Skeletal muscle tissue (tissue), 3 donors: ENCODE measurements at regions not wholly inside any gene's neighbourhood (a gene's known extent, or its start where the extent isn't known, plus 50 kb on each side); places are given as distances from the start of the nearest gene placed in this dataset.

Experiments used
- H3K27ac ChIP-seq: one replicate; pipeline ENCODE4 v1.7.0; 2013; ENCODE audit warnings: mild to moderate bottlenecking, low read depth, low read length, inconsistent platforms
- H3K27me3 ChIP-seq, 3 donors: one replicate each; pipeline ENCODE4 v1.7.0; 2013; ENCODE audit warnings: low read length in 3 of 3; ENCODE audit not compliant: control insufficient read depth in 3 of 3, insufficient read depth in 3 of 3
- H3K36me3 ChIP-seq, 3 donors: one replicate each; pipeline ENCODE4 v1.7.0; 2013; ENCODE audit warnings: low read length in 3 of 3; ENCODE audit not compliant: control insufficient read depth in 3 of 3, insufficient read depth in 3 of 3
- H3K4me1 ChIP-seq, 3 donors: one replicate each; pipeline ENCODE4 v1.7.0; 2013; ENCODE audit warnings: low read length in 3 of 3, mild to moderate bottlenecking in 3 of 3; ENCODE audit not compliant: control insufficient read depth in 3 of 3, insufficient read depth in 3 of 3
- H3K4me3 ChIP-seq, 3 donors: one replicate each; pipeline ENCODE4 v1.7.0; 2013; ENCODE audit warnings: low read length in 3 of 3
- H3K9ac ChIP-seq, 3 donors: one replicate each; pipeline ENCODE4 v1.7.0; 2013; ENCODE audit warnings: low read length in 3 of 3, mild to moderate bottlenecking in 3 of 3, moderate library complexity in 2 of 3, low read depth in 1 of 3
- H3K9me3 ChIP-seq, 3 donors: one replicate each; pipeline ENCODE4 v1.7.0; 2013; ENCODE audit warnings: low read length in 3 of 3; ENCODE audit not compliant: control insufficient read depth in 3 of 3
- donor health status: Osteomylitis.

DNA sequence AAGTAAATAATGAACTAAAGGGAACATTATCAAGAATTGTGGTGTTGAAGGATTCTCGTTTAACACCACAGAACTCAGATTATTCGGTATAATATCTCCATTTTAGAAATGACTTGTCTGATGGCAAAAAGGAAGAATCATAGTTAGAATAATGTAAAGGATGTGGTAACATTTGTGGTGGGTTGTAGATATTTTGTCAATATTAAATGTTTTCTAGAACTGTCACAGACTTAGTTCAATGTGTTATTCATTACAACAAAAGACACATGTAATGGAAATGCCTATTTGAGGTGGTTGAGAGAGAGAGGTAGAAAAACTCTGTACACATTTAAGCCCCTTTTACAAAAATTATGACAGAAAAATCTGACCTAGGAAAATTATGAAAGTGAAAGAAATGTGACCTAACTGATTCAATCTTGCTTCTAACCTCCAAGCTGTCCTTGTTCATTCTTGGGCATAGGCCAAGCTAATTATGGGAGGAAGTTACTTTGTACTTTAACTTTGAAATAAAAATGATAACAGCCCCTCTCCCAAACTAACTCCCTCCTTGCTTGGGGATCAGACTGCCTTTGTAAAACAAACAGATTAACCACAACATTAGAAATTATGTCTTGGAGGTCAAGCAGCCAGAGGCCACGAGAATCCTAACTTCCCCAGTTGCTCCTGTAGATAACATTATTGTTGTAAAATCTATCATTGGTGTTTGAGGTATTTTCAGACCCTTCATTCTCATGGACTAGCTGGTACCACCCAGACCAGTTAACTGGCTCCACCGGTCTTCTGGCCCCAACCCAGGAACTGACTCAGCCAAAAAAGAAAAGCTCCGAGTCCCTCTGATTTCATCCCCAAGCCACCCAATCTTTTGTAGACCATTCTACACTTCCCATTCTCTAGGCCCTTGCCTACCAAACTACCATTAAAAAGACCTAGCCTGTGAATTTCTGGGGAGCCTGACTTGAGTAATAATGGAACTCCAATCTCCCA is 1287.8 kb upstream of the CDH8 start:
- no peak overlapping the region for H3K9ac ChIP-seq
- H3K27me3 ChIP-seq, result no peaks in the 10 kb centered on the region
- no peak overlapping the region for H3K27ac ChIP-seq
- H3K4me3 ChIP-seq, result no peak overlapping the region
- no peaks in the 10 kb centered on the region for H3K4me1 ChIP-seq
- H3K36me3 ChIP-seq, result no peaks in the 10 kb centered on the region
- no peaks in the 10 kb centered on the region for H3K9me3 ChIP-seq

- Histone ChIP-seq H3K36me3 (no peaks in the 10 kb centered on the region), H3K9ac (no peak overlapping the region), H3K27me3 (no peaks in the 10 kb centered on the region), H3K9me3 (no peaks in the 10 kb centered on the region), H3K4me1 (no peaks in the 10 kb centered on the region), H3K27ac (no peak overlapping the region), H3K4me3 (no peak overlapping the region)
These were observed 1286.8 kb upstream of the CDH8 start for GRCh38 chr16:63323055-63323454.

GRCh38 chr16:63315229-63315628 is 1279.0 kb upstream of the CDH8 start:
- no peaks in the 10 kb centered on the region for H3K4me1 ChIP-seq
- no peaks in the 10 kb centered on the region for H3K36me3 ChIP-seq
- no peaks in the 10 kb centered on the region for H3K27me3 ChIP-seq
- no peak overlapping the region for H3K4me3 ChIP-seq
- H3K27ac ChIP-seq, result no peak overlapping the region
- no peak overlapping the region for H3K9ac ChIP-seq
- H3K9me3 ChIP-seq, result no peaks in the 10 kb centered on the region

DNA sequence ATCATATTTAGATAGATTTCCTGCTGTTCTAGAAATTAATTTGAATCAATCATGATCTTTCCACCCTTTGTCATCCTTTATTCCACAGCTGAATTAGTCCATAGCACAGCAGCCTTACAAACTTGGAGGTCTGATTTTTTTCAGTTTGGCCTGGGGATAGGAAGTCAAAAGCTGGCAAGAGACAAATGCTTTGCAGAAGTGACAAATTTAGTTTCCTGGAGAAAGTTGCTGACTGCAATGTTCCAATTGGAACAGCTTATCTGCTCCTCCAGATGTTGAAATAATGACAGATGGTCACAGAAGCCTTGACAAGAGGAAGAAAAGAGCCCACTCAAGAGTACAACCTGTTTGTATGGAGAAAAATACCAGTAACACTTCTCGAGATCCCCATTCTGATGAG is 1276.1 kb upstream of the CDH8 start:
- H3K36me3 ChIP-seq, result no peaks in the 10 kb centered on the region
- no peaks in the 10 kb centered on the region for H3K9me3 ChIP-seq
- H3K27ac ChIP-seq, result no peak overlapping the region
- no peak overlapping the region for H3K4me3 ChIP-seq
- H3K9ac ChIP-seq, result no peak overlapping the region
- H3K27me3 ChIP-seq, result no peaks in the 10 kb centered on the region
- H3K4me1 ChIP-seq, result no peaks in the 10 kb centered on the region

GRCh38 chr16:63311313-63311712 is 1275.1 kb upstream of the CDH8 start:
- no peak overlapping the region for H3K4me3 ChIP-seq
- no peaks in the 10 kb centered on the region for H3K9me3 ChIP-seq
- H3K36me3 ChIP-seq, result no peaks in the 10 kb centered on the region
- no peak overlapping the region for H3K9ac ChIP-seq
- H3K4me1 ChIP-seq, result no peaks in the 10 kb centered on the region
- H3K27ac ChIP-seq, result no peak overlapping the region
- H3K27me3 ChIP-seq, result no peaks in the 10 kb centered on the region

GRCh38 chr16:63302811-63303210 is 1266.6 kb upstream of the CDH8 start:
- Histone ChIP-seq H3K36me3 (no peaks in the 10 kb centered on the region), H3K9ac (no peak overlapping the region), H3K4me1 (no peaks in the 10 kb centered on the region), H3K9me3 (no peaks in the 10 kb centered on the region), H3K27me3 (no peaks in the 10 kb centered on the region), H3K27ac (no peak overlapping the region), H3K4me3 (no peak overlapping the region)

GRCh38 chr16:63301349-63301748 is 1265.1 kb upstream of the CDH8 start:
- Histone ChIP-seq H3K9ac (no peak overlapping the region), H3K36me3 (no peaks in the 10 kb centered on the region), H3K27me3 (no peaks in the 10 kb centered on the region), H3K9me3 (no peaks in the 10 kb centered on the region), H3K27ac (no peak overlapping the region), H3K4me3 (no peak overlapping the region), H3K4me1 (no peaks in the 10 kb centered on the region)

- no peak overlapping the region for H3K4me3 ChIP-seq
- H3K36me3 ChIP-seq, result no peaks in the 10 kb centered on the region
- no peaks in the 10 kb centered on the region for H3K27me3 ChIP-seq
- H3K4me1 ChIP-seq, result no peaks in the 10 kb centered on the region
- no peak overlapping the region for H3K9ac ChIP-seq
- no peak overlapping the region for H3K27ac ChIP-seq
- H3K9me3 ChIP-seq, result no peaks in the 10 kb centered on the region
These were observed 1262.8 kb upstream of the CDH8 start for GRCh38 chr16:63298993-63299392.

DNA sequence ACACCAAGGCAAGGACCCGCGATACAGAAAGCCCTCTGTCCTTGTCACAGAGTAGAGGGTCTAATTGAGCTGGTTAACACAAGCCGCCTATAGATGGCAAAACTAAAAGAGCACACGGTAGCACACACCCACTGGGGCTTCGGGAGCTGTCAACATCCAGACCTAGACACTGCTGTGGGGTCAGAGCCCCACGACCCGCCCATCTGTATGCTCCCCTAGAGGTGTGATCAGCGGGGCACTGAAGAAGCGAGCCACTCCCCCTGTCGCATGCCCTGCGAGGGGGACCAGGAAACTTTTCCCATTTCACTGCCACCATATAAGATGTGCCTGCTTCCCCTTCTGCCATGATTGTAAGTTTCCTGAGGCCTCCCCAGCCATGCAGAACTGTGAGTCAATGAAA is 1255.8 kb upstream of the CDH8 start:
- H3K4me3 ChIP-seq, result no peak overlapping the region
- no peak overlapping the region for H3K9ac ChIP-seq
- H3K27me3 ChIP-seq, result no peaks in the 10 kb centered on the region
- H3K4me1 ChIP-seq, result no peaks in the 10 kb centered on the region
- H3K36me3 ChIP-seq, result no peaks in the 10 kb centered on the region
- H3K27ac ChIP-seq, result no peak overlapping the region
- no peaks in the 10 kb centered on the region for H3K9me3 ChIP-seq

- Histone ChIP-seq H3K9ac (no peak overlapping the region), H3K27ac (no peak overlapping the region), H3K4me1 (no peaks in the 10 kb centered on the region), H3K27me3 (no peaks in the 10 kb centered on the region), H3K36me3 (no peaks in the 10 kb centered on the region), H3K4me3 (no peak overlapping the region), H3K9me3 (no peaks in the 10 kb centered on the region)
These were observed 1253.7 kb upstream of the CDH8 start for GRCh38 chr16:63289834-63290460.
